ENCODE measurements at regions not wholly inside any gene's neighbourhood (a gene's known extent, or its start where the extent isn't known, plus 50 kb on each side); places are given as distances from the start of the nearest gene placed in this dataset.

GRCh38 chr18:45119876-45120275 lies 439.2 kb downstream of the SETBP1 start:
- H3K27me3 ChIP-seq (ENCODE audit: insufficient read depth, low read length) = no peaks in the 10 kb centered on the region
- no peaks in the 10 kb centered on the region for H3K36me3 ChIP-seq (ENCODE audit: insufficient read depth, low read depth, low read length)
- H3K4me3 ChIP-seq (ENCODE audit: low read length) = no peak overlapping the region
- no peaks in the 10 kb centered on the region for H3K4me1 ChIP-seq (ENCODE audit: insufficient read depth, low read length)
- H3K27ac ChIP-seq (ENCODE audit: low read length) = no peak overlapping the region
- no peak overlapping the region for H3K9ac ChIP-seq (ENCODE audit: low read depth, low read length)
- H3K9me3 ChIP-seq (ENCODE audit: insufficient read depth, low read depth, low read length) = no peaks in the 10 kb centered on the region

DNA sequence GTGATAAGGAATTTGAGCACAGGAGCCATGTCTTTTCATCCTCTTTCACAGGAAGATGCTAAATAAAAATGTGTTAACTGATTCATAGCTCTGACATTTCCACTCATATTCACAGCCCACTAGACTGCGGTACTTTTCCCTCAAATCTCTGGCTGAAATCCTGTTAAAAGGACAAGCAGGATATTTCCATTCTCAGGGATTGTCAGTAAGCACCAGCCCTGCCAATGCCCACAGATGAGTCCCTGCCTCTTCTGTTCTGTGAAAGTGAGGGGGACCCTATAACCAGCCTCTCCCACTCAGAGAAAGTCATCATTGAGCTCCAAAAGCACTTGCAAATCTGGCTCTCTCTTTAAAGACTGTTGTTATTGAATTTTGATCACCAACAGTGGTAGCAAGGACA lies 440.5 kb downstream of the SETBP1 start:
- H3K9ac ChIP-seq (ENCODE audit: low read depth, low read length) = no peak overlapping the region
- H3K9me3 ChIP-seq (ENCODE audit: insufficient read depth, low read depth, low read length) = no peaks in the 10 kb centered on the region
- no peaks in the 10 kb centered on the region for H3K27me3 ChIP-seq (ENCODE audit: insufficient read depth, low read length)
- H3K4me3 ChIP-seq (ENCODE audit: low read length) = no peak overlapping the region
- no peaks in the 10 kb centered on the region for H3K4me1 ChIP-seq (ENCODE audit: insufficient read depth, low read length)
- H3K27ac ChIP-seq (ENCODE audit: low read length) = no peak overlapping the region
- no peaks in the 10 kb centered on the region for H3K36me3 ChIP-seq (ENCODE audit: insufficient read depth, low read depth, low read length)

DNA sequence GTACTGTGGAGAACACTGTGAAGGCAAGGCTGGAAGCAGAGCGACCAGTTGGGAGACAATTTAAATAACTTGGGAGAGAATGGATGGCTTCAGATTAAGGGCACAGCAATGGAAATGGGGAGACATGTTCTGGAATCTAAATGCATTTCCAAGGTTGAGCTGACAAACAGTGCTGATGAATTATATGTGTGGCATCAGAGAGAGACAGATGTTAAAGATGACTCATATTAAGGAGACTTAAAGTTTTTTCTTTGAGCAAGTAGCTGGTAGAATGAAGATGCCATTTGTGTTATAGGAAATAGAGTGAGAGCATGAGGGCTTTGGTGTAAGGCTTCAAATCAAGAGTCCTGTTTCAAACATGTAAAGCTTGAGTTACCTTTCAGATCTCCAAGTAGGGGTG lies 441.8 kb downstream of the SETBP1 start:
- H3K36me3 ChIP-seq (ENCODE audit: insufficient read depth, low read depth, low read length) = no peaks in the 10 kb centered on the region
- no peaks in the 10 kb centered on the region for H3K27me3 ChIP-seq (ENCODE audit: insufficient read depth, low read length)
- no peak overlapping the region for H3K27ac ChIP-seq (ENCODE audit: low read length)
- H3K9ac ChIP-seq (ENCODE audit: low read depth, low read length) = no peak overlapping the region
- H3K4me1 ChIP-seq (ENCODE audit: insufficient read depth, low read length) = no peaks in the 10 kb centered on the region
- no peaks in the 10 kb centered on the region for H3K9me3 ChIP-seq (ENCODE audit: insufficient read depth, low read depth, low read length)
- H3K4me3 ChIP-seq (ENCODE audit: low read length) = no peak overlapping the region

GRCh38 chr18:45127405-45127804 lies 446.7 kb downstream of the SETBP1 start:
- Histone ChIP-seq H3K36me3 (ENCODE audit: insufficient read depth, low read depth, low read length) (no peaks in the 10 kb centered on the region), H3K4me1 (ENCODE audit: insufficient read depth, low read length) (no peaks in the 10 kb centered on the region), H3K4me3 (ENCODE audit: low read length) (no peak overlapping the region), H3K9ac (ENCODE audit: low read depth, low read length) (no peak overlapping the region), H3K27ac (ENCODE audit: low read length) (no peak overlapping the region), H3K27me3 (ENCODE audit: insufficient read depth, low read length) (no peaks in the 10 kb centered on the region), H3K9me3 (ENCODE audit: insufficient read depth, low read depth, low read length) (no peaks in the 10 kb centered on the region)

GRCh38 chr18:45133276-45133675 lies 452.6 kb downstream of the SETBP1 start:
- H3K9ac ChIP-seq (ENCODE audit: low read depth, low read length) = no peak overlapping the region
- H3K4me3 ChIP-seq (ENCODE audit: low read length) = no peak overlapping the region
- no peaks in the 10 kb centered on the region for H3K9me3 ChIP-seq (ENCODE audit: insufficient read depth, low read depth, low read length)
- no peaks in the 10 kb centered on the region for H3K36me3 ChIP-seq (ENCODE audit: insufficient read depth, low read depth, low read length)
- H3K27me3 ChIP-seq (ENCODE audit: insufficient read depth, low read length) = no peaks in the 10 kb centered on the region
- H3K27ac ChIP-seq (ENCODE audit: low read length) = no peak overlapping the region
- no peaks in the 10 kb centered on the region for H3K4me1 ChIP-seq (ENCODE audit: insufficient read depth, low read length)

- no peaks in the 10 kb centered on the region for H3K9me3 ChIP-seq (ENCODE audit: insufficient read depth, low read depth, low read length)
Measured at GRCh38 chr18:45136381-45137086, 455.8 kb downstream of the SETBP1 start.

DNA sequence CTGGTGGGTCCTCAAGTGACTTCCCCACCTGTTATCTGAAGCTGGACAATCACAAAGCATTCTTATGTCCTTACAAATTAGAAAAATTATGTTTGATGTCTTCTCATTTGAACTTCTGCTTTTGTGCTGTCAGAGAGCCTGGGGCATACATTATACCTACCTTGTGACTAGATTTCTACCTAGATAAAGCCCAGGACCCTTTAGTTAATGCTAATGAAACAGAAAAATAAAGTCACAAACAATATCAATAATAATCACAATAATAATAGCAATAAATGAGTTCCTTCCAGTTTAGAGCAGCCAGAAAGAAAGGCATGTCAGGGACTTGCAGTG lies 456.4 kb downstream of the SETBP1 start:
- Histone ChIP-seq H3K4me1 (ENCODE audit: insufficient read depth, low read length) (no peaks in the 10 kb centered on the region), H3K9me3 (ENCODE audit: insufficient read depth, low read depth, low read length) (no peaks in the 10 kb centered on the region), H3K27me3 (ENCODE audit: insufficient read depth, low read length) (no peaks in the 10 kb centered on the region), H3K36me3 (ENCODE audit: insufficient read depth, low read depth, low read length) (no peaks in the 10 kb centered on the region), H3K4me3 (ENCODE audit: low read length) (no peak overlapping the region), H3K27ac (ENCODE audit: low read length) (no peak overlapping the region), H3K9ac (ENCODE audit: low read depth, low read length) (no peak overlapping the region)

More at GRCh38 chr18:45136381-45137086, 455.8 kb downstream of the SETBP1 start:
- Histone ChIP-seq H3K4me3 (ENCODE audit: low read length) (no peak overlapping the region), H3K36me3 (ENCODE audit: insufficient read depth, low read depth, low read length) (no peaks in the 10 kb centered on the region), H3K9ac (ENCODE audit: low read depth, low read length) (no peak overlapping the region), H3K27ac (ENCODE audit: low read length) (no peak overlapping the region), H3K4me1 (ENCODE audit: insufficient read depth, low read length) (no peaks in the 10 kb centered on the region), H3K27me3 (ENCODE audit: insufficient read depth, low read length) (no peaks in the 10 kb centered on the region)

- Histone ChIP-seq H3K4me3 (ENCODE audit: low read length) (no peak overlapping the region), H3K36me3 (ENCODE audit: insufficient read depth, low read depth, low read length) (no peaks in the 10 kb centered on the region), H3K27me3 (ENCODE audit: insufficient read depth, low read length) (no peaks in the 10 kb centered on the region), H3K27ac (ENCODE audit: low read length) (no peak overlapping the region), H3K4me1 (ENCODE audit: insufficient read depth, low read length) (no peaks in the 10 kb centered on the region), H3K9me3 (ENCODE audit: insufficient read depth, low read depth, low read length) (no peaks in the 10 kb centered on the region), H3K9ac (ENCODE audit: low read depth, low read length) (no peak overlapping the region)
Measured at GRCh38 chr18:45139478-45139877, 458.8 kb downstream of the SETBP1 start.

- H3K9me3 ChIP-seq (ENCODE audit: insufficient read depth, low read depth, low read length) = no peaks in the 10 kb centered on the region
- no peak overlapping the region for H3K27ac ChIP-seq (ENCODE audit: low read length)
Measured at GRCh38 chr18:45142868-45143267, 462.2 kb downstream of the SETBP1 start.

GRCh38 chr18:45149712-45150111 lies 465.6 kb upstream of the SLC14A2 start:
- no peak overlapping the region for H3K27ac ChIP-seq (ENCODE audit: low read length)
- 0 out of 2 replicates have a peak, but pooled peaks cover 2% of the 10 kb centered on the region for H3K4me1 ChIP-seq (ENCODE audit: insufficient read depth, low read length)
- H3K36me3 ChIP-seq (ENCODE audit: insufficient read depth, low read depth, low read length) = no peaks in the 10 kb centered on the region
- no peaks in the 10 kb centered on the region for H3K9me3 ChIP-seq (ENCODE audit: insufficient read depth, low read depth, low read length)
- H3K9ac ChIP-seq (ENCODE audit: low read depth, low read length) = no peak overlapping the region
- H3K4me3 ChIP-seq (ENCODE audit: low read length) = no peak overlapping the region
- H3K27me3 ChIP-seq (ENCODE audit: insufficient read depth, low read length) = no peaks in the 10 kb centered on the region

More at GRCh38 chr18:45142868-45143267, 462.2 kb downstream of the SETBP1 start:
- H3K36me3 ChIP-seq (ENCODE audit: insufficient read depth, low read depth, low read length) = no peaks in the 10 kb centered on the region
- no peaks in the 10 kb centered on the region for H3K4me1 ChIP-seq (ENCODE audit: insufficient read depth, low read length)
- no peaks in the 10 kb centered on the region for H3K27me3 ChIP-seq (ENCODE audit: insufficient read depth, low read length)
- no peak overlapping the region for H3K4me3 ChIP-seq (ENCODE audit: low read length)
- no peak overlapping the region for H3K9ac ChIP-seq (ENCODE audit: low read depth, low read length)

- H3K4me1 ChIP-seq (ENCODE audit: insufficient read depth, low read length) = 0 out of 2 replicates have a peak, but pooled peaks cover 2% of the 10 kb centered on the region
- H3K9me3 ChIP-seq (ENCODE audit: insufficient read depth, low read depth, low read length) = no peaks in the 10 kb centered on the region
- no peaks in the 10 kb centered on the region for H3K36me3 ChIP-seq (ENCODE audit: insufficient read depth, low read depth, low read length)
- H3K4me3 ChIP-seq (ENCODE audit: low read length) = no peak overlapping the region
- no peak overlapping the region for H3K27ac ChIP-seq (ENCODE audit: low read length)
- no peak overlapping the region for H3K9ac ChIP-seq (ENCODE audit: low read depth, low read length)
- H3K27me3 ChIP-seq (ENCODE audit: insufficient read depth, low read length) = no peaks in the 10 kb centered on the region
Measured at GRCh38 chr18:45151645-45152044, 463.6 kb upstream of the SLC14A2 start.

DNA sequence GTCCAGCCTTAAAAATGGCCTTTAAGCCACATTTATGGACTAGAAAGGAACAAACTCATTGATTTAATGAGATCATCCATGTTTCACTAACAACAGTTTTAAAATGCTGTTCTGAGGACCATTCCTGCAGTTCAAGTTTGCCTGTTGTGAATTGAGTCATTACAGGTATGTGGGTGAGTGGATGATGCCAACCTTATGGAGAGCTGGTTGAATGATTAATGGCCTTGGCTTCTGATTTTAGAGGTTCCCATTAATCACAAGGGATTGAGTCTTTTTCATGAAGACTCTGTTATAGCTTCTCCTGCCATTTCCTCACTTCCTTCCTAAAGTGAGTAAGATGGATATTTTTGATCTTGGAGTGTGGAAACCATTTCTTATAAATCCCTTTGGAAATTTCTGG lies 459.8 kb upstream of the SLC14A2 start:
- H3K27ac ChIP-seq (ENCODE audit: low read length) = no peak overlapping the region
- H3K36me3 ChIP-seq (ENCODE audit: insufficient read depth, low read depth, low read length) = no peaks in the 10 kb centered on the region

More for the DNA sequence above, 459.8 kb upstream of the SLC14A2 start:
- H3K9me3 ChIP-seq (ENCODE audit: insufficient read depth, low read depth, low read length) = no peaks in the 10 kb centered on the region
- H3K4me1 ChIP-seq (ENCODE audit: insufficient read depth, low read length) = no peaks in the 10 kb centered on the region
- H3K4me3 ChIP-seq (ENCODE audit: low read length) = no peak overlapping the region
- H3K9ac ChIP-seq (ENCODE audit: low read depth, low read length) = no peak overlapping the region
- H3K27me3 ChIP-seq (ENCODE audit: insufficient read depth, low read length) = no peaks in the 10 kb centered on the region

Data from iPS-20b (cell line).